Adrenal gland (tissue), 9 donors: ENCODE measurements at regions not wholly inside any gene's neighbourhood (a gene's known extent, or its start where the extent isn't known, plus 50 kb on each side); places are given as distances from the start of the nearest gene placed in this dataset.

Source experiments
- DNase-seq, 7 donors: peaks; one replicate each; pipeline ENCODE4 v3.0.0-alpha.2; 2019 to 2020
- H3K27ac ChIP-seq, 5 donors: fragments of 200-600 bp; sonication (generic) in 4 of 5; 1 replicate in 3 of 5; 2 replicates in 2 of 5; pipeline versions ENCODE4 v1.5.1 to v1.8.0; 2016 to 2020; ENCODE audit warnings: mild to moderate bottlenecking in 1 of 5
- H3K27me3 ChIP-seq: fragments of 200-600 bp; 2 replicates; pipeline ENCODE4 v1.8.0; 2021
- H3K36me3 ChIP-seq, 2 donors: fragments of 200-600 bp; replicated peaks in 1 of 2; 1 replicate in 1 of 2; 2 replicates in 1 of 2; pipeline versions ENCODE4 v1.5.1 to v1.8.0; 2018 to 2022
- H3K4me1 ChIP-seq, 2 donors: fragments of 200-600 bp; replicated peaks in 1 of 2; 1 replicate in 1 of 2; 2 replicates in 1 of 2; pipeline versions ENCODE4 v1.5.1 to v1.8.0; 2018 to 2021
- H3K4me3 ChIP-seq, 4 donors: fragments of 200-600 bp; sonication (generic) in 3 of 4; one replicate each; pipeline ENCODE4 v1.5.1; 2016 to 2018
- H3K9me3 ChIP-seq, 3 donors: fragments of 200-600 bp; sonication (generic) in 1 of 3; replicated peaks in 1 of 3; 1 replicate in 2 of 3; 2 replicates in 1 of 3; pipeline versions ENCODE4 v1.5.1 to v1.8.0; 2016 to 2021
- POLR2A ChIP-seq, 2 donors: fragments of 450-650 bp; IDR thresholded peaks; one replicate each; pipeline ENCODE4 v1.6.1; 2017; ENCODE audit warnings: antibody characterized with exemption in 2 of 2, mild to moderate bottlenecking in 2 of 2, moderate library complexity in 1 of 2
- WGBS, 4 donors: extraction: QIAGEN DNeasy Blood & Tissue Kit in 2 of 4; methylation state at CpG; one replicate each; pipeline versions ENCODE4 v1.1.5 to v1.1.7; 2013 to 2017; 5-methylcytosine and 5-hydroxymethylcytosine counted together
- intact Hi-C, 2 donors: fragments of 100-400 bp; cut with DNase I; formaldehyde crosslinking; loops; one replicate each; pipeline versions ENCODE4 v1.14.1 to v1.15.0; 2022 to 2023
- TF ChIP-seq, protein P1 (sequence below), 6 experiments: fragments of 450-650 bp in 4 of 6; fragments of 200-600 bp in 2 of 6; sonication (generic) in 1 of 6; IDR thresholded peaks; 1 replicate in 5 of 6; 2 replicates in 1 of 6; pipeline versions ENCODE4 v1.5.1 to v1.8.0; 2016 to 2021; ENCODE audit warnings: antibody characterized with exemption in 6 of 6, mild to moderate bottlenecking in 2 of 6, moderate library complexity in 1 of 6
- donor health status: healthy with polysubstance abuse.
- donor health status: Bipolar disorder and iron deficiency.
- donor health status: DM: yes; HTN: yes; CAD: no.
- donor health status: DM: no; HTN: no; CAD: no.
- donor health status: DM: no; HTN: no; CAD: no.

DNA sequence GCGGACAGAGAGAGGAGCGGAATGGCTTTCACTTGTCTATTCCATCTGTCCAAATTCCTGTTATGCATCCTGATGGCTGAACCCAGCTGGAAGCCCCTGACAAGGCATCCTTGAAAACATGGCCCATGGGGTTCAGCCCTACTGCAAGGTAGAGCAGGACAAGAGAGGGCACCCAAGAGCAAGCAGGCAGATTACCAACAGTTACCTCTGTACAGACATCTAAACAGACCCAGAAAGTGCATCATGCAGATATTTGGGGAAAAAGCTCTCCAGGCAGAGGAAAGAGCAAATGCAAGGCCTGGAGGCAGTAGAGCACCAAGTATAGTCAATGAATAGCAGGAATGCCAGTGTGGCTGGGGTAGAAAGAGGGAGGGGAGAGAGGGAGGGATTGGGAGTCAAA lies 407.5 kb downstream of the PCNX1 start:
- 99 to 100% (median 100%) methylated on average over 2 of the region's 2 CpGs for WGBS, 4 donors
- H3K27me3 ChIP-seq = no peaks in the 10 kb centered on the region
- no peaks in the 10 kb centered on the region for H3K36me3 ChIP-seq
- peaks cover 3 to 13% of the 10 kb centered on the region in 2 donors for H3K4me1 ChIP-seq
- H3K4me3 ChIP-seq = no peak overlapping the region
- H3K27ac ChIP-seq = no peak overlapping the region
- no peak for DNase-seq
- TF ChIP-seq POLR2A (IDR thresholded peaks at IDR 0.05) = no peak
- TF ChIP-seq, protein P1, sequence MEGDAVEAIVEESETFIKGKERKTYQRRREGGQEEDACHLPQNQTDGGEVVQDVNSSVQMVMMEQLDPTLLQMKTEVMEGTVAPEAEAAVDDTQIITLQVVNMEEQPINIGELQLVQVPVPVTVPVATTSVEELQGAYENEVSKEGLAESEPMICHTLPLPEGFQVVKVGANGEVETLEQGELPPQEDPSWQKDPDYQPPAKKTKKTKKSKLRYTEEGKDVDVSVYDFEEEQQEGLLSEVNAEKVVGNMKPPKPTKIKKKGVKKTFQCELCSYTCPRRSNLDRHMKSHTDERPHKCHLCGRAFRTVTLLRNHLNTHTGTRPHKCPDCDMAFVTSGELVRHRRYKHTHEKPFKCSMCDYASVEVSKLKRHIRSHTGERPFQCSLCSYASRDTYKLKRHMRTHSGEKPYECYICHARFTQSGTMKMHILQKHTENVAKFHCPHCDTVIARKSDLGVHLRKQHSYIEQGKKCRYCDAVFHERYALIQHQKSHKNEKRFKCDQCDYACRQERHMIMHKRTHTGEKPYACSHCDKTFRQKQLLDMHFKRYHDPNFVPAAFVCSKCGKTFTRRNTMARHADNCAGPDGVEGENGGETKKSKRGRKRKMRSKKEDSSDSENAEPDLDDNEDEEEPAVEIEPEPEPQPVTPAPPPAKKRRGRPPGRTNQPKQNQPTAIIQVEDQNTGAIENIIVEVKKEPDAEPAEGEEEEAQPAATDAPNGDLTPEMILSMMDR (IDR thresholded peaks at IDR 0.05) = no peak
- intact Hi-C loops = loop anchor here (5.0 to 10.0 kb wide), 2 partner anchors 170 to 172 kb away; no protein-coding TSS in a partner anchor
- no peaks in the 10 kb centered on the region for H3K9me3 ChIP-seq

DNA sequence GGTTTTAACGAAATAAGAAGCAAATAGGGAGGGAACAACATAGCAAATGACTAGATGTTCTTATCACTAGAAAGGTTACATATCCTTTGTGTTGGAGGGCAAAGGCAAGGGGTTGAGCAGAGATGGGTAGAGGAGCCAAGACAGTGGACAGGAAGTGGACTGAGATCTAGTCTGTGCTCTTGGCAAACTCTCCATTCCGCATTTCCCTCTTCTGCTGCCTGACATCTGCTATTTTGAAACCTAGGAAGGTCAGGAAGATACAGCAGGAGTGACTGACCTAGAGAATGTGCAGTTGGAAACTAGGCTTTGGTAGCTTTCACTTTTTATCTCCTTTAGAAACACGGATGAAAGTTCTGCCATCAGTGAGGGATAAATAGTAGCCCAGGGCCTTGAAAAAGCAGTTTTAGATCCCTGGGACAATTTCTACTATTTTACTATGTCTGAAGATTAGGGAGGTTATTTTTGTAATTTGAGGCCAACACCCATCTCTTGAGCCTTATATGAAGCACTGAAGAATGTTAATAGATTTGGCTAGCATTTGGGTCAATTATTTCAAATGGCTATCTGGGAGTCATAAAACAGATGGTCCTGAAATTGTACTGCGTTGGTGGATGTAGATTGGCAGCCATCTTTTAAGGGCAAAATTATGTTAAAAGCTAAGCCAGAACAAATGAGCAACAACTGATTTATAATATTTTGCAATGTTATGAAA lies 410.3 kb downstream of the PCNX1 start:
- WGBS, 4 donors = 34 to 43% (median 38%) methylated on average over 4 of the region's 4 CpGs
- Histone ChIP-seq H3K27me3 (no peaks in the 10 kb centered on the region), H3K27ac (peak overlapping the region in 4 of 5 donors; percentile 41 to 70 (median 48)), H3K36me3 (no peaks in the 10 kb centered on the region), H3K4me3 (no peak overlapping the region), H3K9me3 (no peaks in the 10 kb centered on the region), H3K4me1 (peaks cover 3 to 23% of the 10 kb centered on the region in 2 donors)
- TF ChIP-seq, protein P1 (IDR thresholded peaks at IDR 0.05) = no peak
- no peak for TF ChIP-seq POLR2A (IDR thresholded peaks at IDR 0.05)
- peak; percentile 12 to 67 (median 33) for DNase-seq
- intact Hi-C loops = loop anchor here (5.0 to 10.0 kb wide), 2 partner anchors 173 to 175 kb away; no protein-coding TSS in a partner anchor

DNA sequence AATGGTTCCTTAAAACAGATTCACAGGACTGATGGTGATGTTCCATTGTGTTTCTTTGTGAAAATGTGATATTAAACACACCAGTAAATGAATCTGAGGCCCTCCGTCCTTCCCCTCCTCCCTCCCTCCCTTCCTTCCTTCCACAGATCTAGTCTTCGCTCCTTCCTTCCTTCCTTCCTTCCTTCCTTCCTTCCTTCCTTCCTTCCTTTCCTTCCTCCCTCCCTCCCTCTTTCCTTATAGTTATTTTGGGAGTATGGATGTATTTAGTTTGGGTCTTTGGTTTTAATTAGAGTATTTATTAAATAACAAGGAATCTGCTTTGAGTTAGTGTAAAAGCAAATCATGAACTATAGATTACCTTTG lies 410.8 kb downstream of the PCNX1 start:
- DNase-seq = no peak
- H3K4me1 ChIP-seq = peaks cover 5 to 28% of the 10 kb centered on the region in 2 donors
- 69 to 84% (median 80%) methylated on average over 2 of the region's 2 CpGs for WGBS, 4 donors
- intact Hi-C loops = loop anchor here (5.0 to 10.0 kb wide), 2 partner anchors 173 to 176 kb away; no protein-coding TSS in a partner anchor
- H3K4me3 ChIP-seq = no peak overlapping the region
- H3K9me3 ChIP-seq = no peaks in the 10 kb centered on the region
- H3K27ac ChIP-seq = peak overlapping the region in 3 of 5 donors; percentile 41 to 70 (median 46)
- TF ChIP-seq, protein P1 (IDR thresholded peaks at IDR 0.05) = no peak
- no peak for TF ChIP-seq POLR2A (IDR thresholded peaks at IDR 0.05)
- no peaks in the 10 kb centered on the region for H3K27me3 ChIP-seq
- no peaks in the 10 kb centered on the region for H3K36me3 ChIP-seq

DNA sequence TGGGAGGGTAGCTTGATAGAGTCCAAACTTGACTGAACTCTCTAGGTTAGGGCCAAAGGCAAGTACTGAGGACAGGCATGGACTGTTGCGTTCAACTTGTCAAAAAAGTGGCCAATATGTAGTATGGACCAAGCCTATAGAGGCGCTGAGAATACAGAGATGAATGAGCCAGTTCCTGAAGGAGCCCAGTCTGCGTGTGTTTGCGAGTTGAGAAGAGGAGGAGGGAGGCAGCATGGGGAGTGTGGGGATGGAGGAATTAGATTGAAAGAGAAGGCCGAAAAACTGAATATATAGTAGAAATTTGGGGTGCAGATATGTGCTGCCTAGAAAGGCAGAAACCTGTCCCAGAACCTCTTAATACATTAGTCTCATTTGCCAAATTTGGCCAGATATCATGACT lies 412.4 kb downstream of the PCNX1 start:
- H3K4me1 ChIP-seq = peaks cover 12 to 34% of the 10 kb centered on the region in 2 donors
- peak overlapping the region in 2 of 4 donors; percentile 34 to 71 for H3K4me3 ChIP-seq
- H3K9me3 ChIP-seq = no peaks in the 10 kb centered on the region
- intact Hi-C loops = loop anchor here (5.0 to 10.0 kb wide), 3 partner anchors 175 to 425 kb away; no protein-coding TSS in a partner anchor
- 12 to 24% (median 22%) methylated on average over 5 of the region's 5 CpGs for WGBS, 4 donors
- peak in 2 of 7 donors; percentile 11 to 23 for DNase-seq
- H3K27me3 ChIP-seq = no peaks in the 10 kb centered on the region
- no peaks in the 10 kb centered on the region for H3K36me3 ChIP-seq
- H3K27ac ChIP-seq = peak overlapping the region in 3 of 5 donors; percentile 95 to 97 (median 96)
- no peak for TF ChIP-seq POLR2A (IDR thresholded peaks at IDR 0.05)
- TF ChIP-seq, protein P1 (IDR thresholded peaks at IDR 0.05) = peak in 1 of 6 experiments; percentile 30
